Stomach (tissue), 8 donors: ENCODE measurements at regions not wholly inside any gene's neighbourhood (a gene's known extent, or its start where the extent isn't known, plus 50 kb on each side); places are given as distances from the start of the nearest gene placed in this dataset.
"Not testable (repeated sequence)": the region's sequence is repeated elsewhere in the genome, so short reads cannot be mapped to it uniquely, and the experiment has no call there.

ENCODE experiments used
- DNase-seq, 2 donors: peaks; one replicate each; pipeline versions ENCODE4 v3.0.0 to v3.0.0-alpha.2; 2013 to 2019
- H3K27ac ChIP-seq, 5 donors: fragments of 200-600 bp in 4 of 5; sonication (generic) in 4 of 5; one replicate each; pipeline ENCODE4 v1.5.1; 2013 to 2019; ENCODE audit warnings: mild to moderate bottlenecking in 1 of 5, moderate library complexity in 1 of 5
- H3K27me3 ChIP-seq, 3 donors: fragments of 200-600 bp; sonication (generic); one replicate each; pipeline ENCODE4 v1.5.1; 2017 to 2019; ENCODE audit warnings: mixed run types in 1 of 3
- H3K36me3 ChIP-seq, 4 donors: fragments of 200-600 bp; sonication (generic); 1 replicate in 3 of 4; 2 replicates in 1 of 4; pipeline ENCODE4 v1.5.1; 2016 to 2019
- H3K4me1 ChIP-seq, 4 donors: fragments of 200-600 bp; sonication (generic); one replicate each; pipeline ENCODE4 v1.5.1; 2016 to 2019
- H3K4me3 ChIP-seq, 4 donors: fragments of 200-600 bp; sonication (generic) in 3 of 4; one replicate each; pipeline ENCODE4 v1.5.1; 2016 to 2019; ENCODE audit warnings: mild to moderate bottlenecking in 1 of 4
- H3K9me3 ChIP-seq, 4 donors: fragments of 200-600 bp; sonication (generic); one replicate each; pipeline ENCODE4 v1.5.1; 2016 to 2019
- EP300 ChIP-seq: sonication (generic); formaldehyde crosslinking; IDR thresholded peaks from one replicate; pipeline ENCODE4 v1.6.1; 2017; ENCODE audit warnings: antibody characterized with exemption
- POLR2A ChIP-seq, 4 donors: fragments of 450-650 bp; IDR thresholded peaks; one replicate each; pipeline ENCODE4 v1.6.1; 2016; ENCODE audit warnings: antibody characterized with exemption in 4 of 4, control low read depth in 2 of 4, mild to moderate bottlenecking in 1 of 4, moderate library complexity in 1 of 4
- POLR2AphosphoS5 ChIP-seq, 3 donors: sonication (generic); formaldehyde crosslinking; IDR thresholded peaks; one replicate each; pipeline ENCODE4 v1.6.1; 2016; ENCODE audit warnings: antibody characterized with exemption in 3 of 3
- WGBS, 5 donors: extraction: QIAGEN DNeasy Blood & Tissue Kit in 3 of 5; methylation state at CpG; one replicate each; pipeline versions ENCODE4 v1.1.5 to v1.1.7; 2013 to 2018; 5-methylcytosine and 5-hydroxymethylcytosine counted together
- intact Hi-C: fragments of 100-400 bp; cut with DNase I; formaldehyde crosslinking; loops from one replicate; pipeline ENCODE4 v1.15.1; 2023; ENCODE audit warnings: low total_unique reads
- TF ChIP-seq, protein P1 (sequence below), 7 experiments: fragments of 450-650 bp in 4 of 7; fragments of 200-600 bp in 3 of 7; sonication (generic) in 3 of 7; IDR thresholded peaks; one replicate each; pipeline ENCODE4 v1.5.1; 2016 to 2019; ENCODE audit warnings: antibody characterized with exemption in 7 of 7, control low read depth in 2 of 7, mild to moderate bottlenecking in 1 of 7
- donor health status: healthy with polysubstance abuse.
- donor health status: Bipolar disorder and iron deficiency.
- donor health status: healthy.

DNA sequence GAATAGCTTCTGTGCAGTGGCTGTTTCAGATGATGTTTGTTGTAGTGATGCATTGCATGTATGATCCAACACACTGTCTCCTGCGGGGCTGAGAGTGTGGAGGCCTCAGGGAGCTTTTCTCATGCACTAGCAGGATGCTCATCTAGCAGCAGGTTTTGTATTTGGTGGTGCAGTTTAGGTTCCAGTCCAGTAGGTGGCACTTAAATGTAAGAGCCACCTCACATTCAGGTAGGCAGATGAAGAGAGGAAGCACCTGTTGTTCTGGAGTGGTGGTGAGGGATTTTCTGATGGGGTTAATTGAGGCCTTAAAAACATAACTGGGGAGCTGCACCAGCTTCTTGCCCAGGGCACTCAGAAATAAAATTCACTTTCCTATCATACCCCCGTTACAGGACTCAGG, 300.9 kb downstream of the SPIN4 start:
- no peak for TF ChIP-seq EP300
- TF ChIP-seq, protein P1, sequence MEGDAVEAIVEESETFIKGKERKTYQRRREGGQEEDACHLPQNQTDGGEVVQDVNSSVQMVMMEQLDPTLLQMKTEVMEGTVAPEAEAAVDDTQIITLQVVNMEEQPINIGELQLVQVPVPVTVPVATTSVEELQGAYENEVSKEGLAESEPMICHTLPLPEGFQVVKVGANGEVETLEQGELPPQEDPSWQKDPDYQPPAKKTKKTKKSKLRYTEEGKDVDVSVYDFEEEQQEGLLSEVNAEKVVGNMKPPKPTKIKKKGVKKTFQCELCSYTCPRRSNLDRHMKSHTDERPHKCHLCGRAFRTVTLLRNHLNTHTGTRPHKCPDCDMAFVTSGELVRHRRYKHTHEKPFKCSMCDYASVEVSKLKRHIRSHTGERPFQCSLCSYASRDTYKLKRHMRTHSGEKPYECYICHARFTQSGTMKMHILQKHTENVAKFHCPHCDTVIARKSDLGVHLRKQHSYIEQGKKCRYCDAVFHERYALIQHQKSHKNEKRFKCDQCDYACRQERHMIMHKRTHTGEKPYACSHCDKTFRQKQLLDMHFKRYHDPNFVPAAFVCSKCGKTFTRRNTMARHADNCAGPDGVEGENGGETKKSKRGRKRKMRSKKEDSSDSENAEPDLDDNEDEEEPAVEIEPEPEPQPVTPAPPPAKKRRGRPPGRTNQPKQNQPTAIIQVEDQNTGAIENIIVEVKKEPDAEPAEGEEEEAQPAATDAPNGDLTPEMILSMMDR (IDR thresholded peaks at IDR 0.05) = no peak
- TF ChIP-seq POLR2AphosphoS5 (IDR thresholded peaks at IDR 0.05) = no peak
- TF ChIP-seq POLR2A (IDR thresholded peaks at IDR 0.05) = no peak
- H3K4me3 ChIP-seq = no peak overlapping the region
- no peak overlapping the region for H3K27ac ChIP-seq
- DNase-seq = no peak
- no peaks in the 10 kb centered on the region for H3K9me3 ChIP-seq
- H3K36me3 ChIP-seq = no peaks in the 10 kb centered on the region
- H3K4me1 ChIP-seq = no peaks in the 10 kb centered on the region
- WGBS, 5 donors = 25 to 37% (median 32%) methylated on average over 1 to 2 of the region's 2 CpGs
- H3K27me3 ChIP-seq = no peaks in the 10 kb centered on the region
- intact Hi-C loops = no loop called here

DNA sequence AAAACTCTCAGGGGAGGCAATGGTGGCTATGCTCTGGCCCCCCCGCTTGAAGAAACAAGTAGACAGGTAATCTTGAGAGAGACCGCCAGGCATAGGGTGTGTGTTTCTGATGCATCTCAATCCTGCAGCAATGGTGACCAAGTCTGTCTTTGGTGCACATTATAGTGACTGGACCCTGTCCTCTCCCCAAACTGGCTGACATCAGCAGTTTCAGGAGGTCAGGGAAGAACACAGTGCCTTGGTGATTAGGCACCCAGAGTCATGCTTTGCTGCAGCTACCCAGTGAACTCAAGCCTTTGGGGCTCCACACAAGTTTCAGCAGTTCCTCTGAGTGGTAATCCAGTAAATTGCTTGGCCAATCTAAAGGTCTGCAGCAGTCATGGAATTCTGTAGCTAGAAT, 318.3 kb downstream of the SPIN4 start:
- Histone ChIP-seq H3K4me3 (no peak overlapping the region), H3K27ac (no peak overlapping the region), H3K27me3 (no peaks in the 10 kb centered on the region), H3K4me1 (no peaks in the 10 kb centered on the region), H3K9me3 (peaks cover 0 to 17% (median 4%) of the 10 kb centered on the region in 4 donors), H3K36me3 (no peaks in the 10 kb centered on the region)
- no peak for DNase-seq
- TF ChIP-seq EP300 = no peak
- no peak for TF ChIP-seq POLR2AphosphoS5 (IDR thresholded peaks at IDR 0.05)
- TF ChIP-seq, protein P1 (IDR thresholded peaks at IDR 0.05) = no peak
- TF ChIP-seq POLR2A (IDR thresholded peaks at IDR 0.05) = no peak
- intact Hi-C loops = no loop called here
- whole genome bisulfite sequencing, 5 donors = 59 to 100% (median 77%) methylated on average over 1 to 2 of the region's 2 CpGs

DNA sequence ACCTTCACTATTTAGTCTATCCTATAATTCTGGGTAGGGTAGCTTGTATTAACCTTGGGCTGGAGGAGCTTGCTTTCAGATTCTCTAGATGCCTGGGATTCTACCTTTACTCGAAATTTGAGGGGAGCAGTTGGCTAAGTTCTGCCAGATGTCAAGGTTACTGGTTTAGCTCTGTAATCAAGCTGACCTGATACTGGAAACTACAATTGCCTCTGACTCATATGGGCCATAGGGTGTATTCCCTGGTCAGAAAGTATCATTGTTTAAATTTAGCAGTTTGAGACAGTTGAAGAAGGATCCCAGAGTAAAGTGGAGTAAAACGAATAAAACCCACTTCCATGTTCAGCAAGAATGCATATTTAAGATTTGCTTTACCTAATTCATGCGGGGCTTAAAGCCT, 337.6 kb downstream of the SPIN4 start:
- H3K36me3 ChIP-seq = no peaks in the 10 kb centered on the region
- no peaks in the 10 kb centered on the region for H3K4me1 ChIP-seq
- no peak overlapping the region for H3K4me3 ChIP-seq
- intact Hi-C loops = no loop called here
- H3K27me3 ChIP-seq = no peaks in the 10 kb centered on the region
- WGBS, 5 donors = 41 to 64% (median 44%) methylated on average over 3 of the region's 3 CpGs
- no peak for DNase-seq
- peaks cover 0 to 13% (median 8%) of the 10 kb centered on the region in 4 donors for H3K9me3 ChIP-seq
- H3K27ac ChIP-seq = no peak overlapping the region
- TF ChIP-seq POLR2AphosphoS5 (IDR thresholded peaks at IDR 0.05) (no peak), POLR2A (IDR thresholded peaks at IDR 0.05) (no peak), EP300 (no peak)
- TF ChIP-seq, protein P1 (IDR thresholded peaks at IDR 0.05) = no peak

DNA sequence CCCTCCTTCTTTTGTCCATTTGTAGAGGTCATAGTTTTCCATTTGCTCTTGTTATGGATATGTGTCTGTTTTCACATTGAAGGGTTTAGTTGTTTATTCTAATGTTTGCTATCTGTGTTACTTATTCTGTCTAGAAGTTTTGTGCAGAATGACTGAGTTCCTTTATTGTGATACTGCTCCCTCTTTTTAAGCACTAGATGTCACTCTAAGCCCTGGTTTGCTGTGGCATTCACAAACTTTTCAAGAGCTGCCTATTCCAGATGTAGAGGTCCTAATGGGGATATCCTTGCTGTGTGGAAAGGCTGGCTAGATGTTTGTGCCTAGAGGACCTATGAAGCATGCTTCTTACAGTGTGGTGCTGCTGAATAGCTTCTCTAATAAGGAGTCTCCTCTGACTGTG, 338.6 kb downstream of the SPIN4 start:
- intact Hi-C loops = no loop called here
- Histone ChIP-seq H3K4me1 (no peaks in the 10 kb centered on the region), H3K9me3 (peaks cover 0 to 7% (median 6%) of the 10 kb centered on the region in 4 donors), H3K27me3 (no peaks in the 10 kb centered on the region), H3K4me3 (no peak overlapping the region), H3K36me3 (no peaks in the 10 kb centered on the region), H3K27ac (no peak overlapping the region)
- TF ChIP-seq, protein P1 (IDR thresholded peaks at IDR 0.05) = no peak
- TF ChIP-seq EP300 (no peak), POLR2A (IDR thresholded peaks at IDR 0.05) (no peak), POLR2AphosphoS5 (IDR thresholded peaks at IDR 0.05) (no peak)
- no peak for DNase-seq

DNA sequence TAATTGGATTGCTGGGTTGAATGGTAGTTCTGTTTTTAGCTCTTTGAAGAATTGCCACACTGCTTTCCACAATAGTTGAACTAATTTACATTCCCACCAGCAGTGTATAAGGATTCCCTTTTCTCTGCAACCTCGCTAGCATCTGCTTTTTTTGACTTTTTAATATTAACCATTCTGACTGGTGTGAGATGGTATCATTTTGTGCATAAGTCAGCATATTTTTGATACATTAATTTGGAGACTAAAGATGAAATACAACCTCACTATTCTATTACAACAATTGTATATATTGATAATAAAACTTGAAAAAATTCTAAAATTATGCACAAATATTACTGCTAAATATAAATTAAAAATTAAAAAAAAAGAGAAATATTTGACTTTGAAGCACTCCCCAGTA, 350.9 kb downstream of the SPIN4 start:
- WGBS, 5 donors = 36 to 50% (median 44%) methylated on average over 1 of the region's 1 CpG
- H3K9me3 ChIP-seq = peaks cover 0 to 21% (median 10%) of the 10 kb centered on the region in 4 donors
- H3K36me3 ChIP-seq, H3K27ac ChIP-seq, DNase-seq, H3K4me1 ChIP-seq, intact Hi-C loops, H3K27me3 ChIP-seq, H3K4me3 ChIP-seq: not testable (repeated sequence)
